ENCODE measurements at regions not wholly inside any gene's neighbourhood (a gene's known extent, or its start where the extent isn't known, plus 50 kb on each side); places are given as distances from the start of the nearest gene placed in this dataset.
"Not testable (repeated sequence)": the region's sequence is repeated elsewhere in the genome, so short reads cannot be mapped to it uniquely, and the experiment has no call there.

DNA sequence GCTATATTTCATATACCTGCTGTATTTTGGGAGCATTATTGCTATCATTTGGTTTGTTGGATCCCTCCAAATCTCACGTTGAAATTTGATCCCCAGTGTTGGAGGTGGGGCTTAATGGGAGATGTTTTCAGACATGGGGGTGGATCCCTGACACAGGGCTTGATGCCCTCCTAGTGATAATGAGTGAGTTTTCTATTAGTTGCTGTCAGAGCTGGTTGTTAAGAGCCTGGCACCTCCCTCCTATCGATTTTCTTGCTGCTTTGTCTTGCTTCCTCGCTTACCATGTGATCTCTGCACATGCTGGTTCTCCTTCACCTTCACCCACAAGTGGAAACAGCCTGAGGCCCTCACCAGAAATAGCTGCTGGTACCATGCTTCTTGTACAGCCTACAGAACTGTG lies 259.9 kb upstream of the STARD13 start:
- no peak for DNase-seq (ENCODE audit: low read depth in 3 of 3, low spot score in 2 of 3)

DNA sequence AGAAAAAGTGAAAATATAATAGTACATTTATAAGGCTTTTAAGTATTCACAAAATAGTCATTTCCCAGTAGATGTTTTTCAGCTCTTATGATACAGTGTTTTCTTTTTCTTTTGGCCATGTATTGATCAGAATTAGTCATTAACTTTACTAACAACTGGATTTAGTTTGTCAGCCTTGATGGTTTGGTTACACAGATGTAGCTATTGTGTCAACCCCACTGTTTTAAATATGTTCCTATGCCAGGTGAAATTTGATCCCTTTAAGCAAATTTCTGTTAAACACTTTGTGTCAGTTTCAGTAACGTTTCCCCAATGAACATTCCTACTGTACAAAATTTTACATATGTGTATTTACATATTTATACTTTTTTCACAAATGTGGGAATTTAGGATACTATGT lies 261.5 kb upstream of the STARD13 start:
- DNase-seq (ENCODE audit: low read depth in 3 of 3, low spot score in 2 of 3): no peak

- DNase-seq (ENCODE audit: low read depth in 3 of 3, low spot score in 2 of 3): no peak
Observed at GRCh38 chr13:33548069-33548468, 262.5 kb upstream of the STARD13 start.

DNA sequence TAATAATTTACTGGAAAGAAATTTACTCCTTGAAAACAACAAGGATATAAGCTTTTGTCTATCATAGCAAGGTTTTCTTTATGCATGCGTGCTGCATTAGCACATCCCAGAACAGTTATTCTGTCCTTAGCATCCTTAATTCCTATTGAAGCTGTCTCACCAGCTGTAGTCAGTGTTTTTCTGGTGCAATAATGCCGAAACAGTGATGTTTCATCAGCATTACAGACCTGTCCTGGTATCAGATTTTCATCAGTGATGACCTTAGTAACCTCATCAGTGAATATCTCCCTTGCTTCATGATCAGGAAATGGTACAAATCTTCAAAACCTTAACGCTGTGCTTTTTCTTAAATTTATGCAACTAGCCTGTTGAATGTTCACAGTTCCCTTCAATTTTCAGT lies 264.7 kb upstream of the STARD13 start:
- DNase-seq (ENCODE audit: low read depth in 3 of 3, low spot score in 2 of 3): no peak

GRCh38 chr13:33550885-33551284 lies 265.3 kb upstream of the STARD13 start:
- no peak for DNase-seq (ENCODE audit: low read depth in 3 of 3, low spot score in 2 of 3)

GRCh38 chr13:33554919-33555791 lies 262.8 kb upstream of the RFC3 start:
- no peak for DNase-seq (ENCODE audit: low read depth in 3 of 3, low spot score in 2 of 3)

DNA sequence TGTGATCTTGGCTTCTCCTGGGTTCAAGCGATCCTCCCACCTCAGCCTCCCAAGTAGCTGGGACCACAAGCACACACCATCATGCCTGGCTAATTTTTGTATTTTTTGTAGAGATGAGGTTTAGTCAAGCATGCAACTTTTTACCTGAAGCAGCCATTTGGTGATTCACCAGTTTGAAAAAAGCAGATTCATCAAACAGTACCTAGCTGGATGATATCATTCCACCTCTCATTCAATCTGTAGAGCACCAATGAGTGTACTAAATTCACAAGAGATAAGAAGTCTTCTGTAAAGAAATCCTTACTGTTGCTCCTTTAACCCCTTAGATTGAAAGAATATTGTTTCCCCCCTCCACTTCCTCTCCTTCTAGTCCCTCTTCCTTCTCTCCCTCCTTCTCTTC lies 261.1 kb upstream of the RFC3 start:
- no peak for DNase-seq (ENCODE audit: low read depth in 3 of 3, low spot score in 2 of 3)

- no peak for DNase-seq (ENCODE audit: low read depth in 3 of 3, low spot score in 2 of 3)
Observed at GRCh38 chr13:33560726-33561125, 257.2 kb upstream of the RFC3 start.

- no peak for DNase-seq (ENCODE audit: low read depth in 3 of 3, low spot score in 2 of 3)
Observed at GRCh38 chr13:33561627-33562026, 256.3 kb upstream of the RFC3 start.

- no peak for DNase-seq (ENCODE audit: low read depth in 3 of 3, low spot score in 2 of 3)
Observed at GRCh38 chr13:33571618-33572017, 246.3 kb upstream of the RFC3 start.

GRCh38 chr13:33572322-33572721 lies 245.6 kb upstream of the RFC3 start:
- not testable (repeated sequence) for DNase-seq (ENCODE audit: low read depth in 3 of 3, low spot score in 2 of 3)

DNA sequence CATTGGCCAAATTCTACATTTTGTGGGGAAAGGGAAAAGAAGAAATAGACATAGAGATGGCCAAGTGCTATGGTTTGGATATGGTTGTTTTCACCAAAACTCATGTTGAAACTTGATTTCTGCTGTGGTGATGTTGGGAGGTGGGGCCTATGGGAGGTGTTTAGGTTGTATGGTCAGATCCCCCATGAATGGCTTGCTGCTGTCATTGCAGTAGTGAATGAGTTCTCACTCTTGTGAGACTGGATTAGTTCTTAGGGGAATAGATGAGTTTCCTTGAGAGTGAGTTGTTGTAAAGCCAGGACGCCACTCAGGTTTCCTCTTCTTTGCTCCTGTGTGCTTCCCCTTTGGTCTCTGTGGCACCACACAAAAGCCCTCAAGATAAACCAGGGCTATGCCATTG lies 242.6 kb upstream of the RFC3 start:
- no peak for DNase-seq (ENCODE audit: low read depth in 3 of 3, low spot score in 2 of 3)

DNA sequence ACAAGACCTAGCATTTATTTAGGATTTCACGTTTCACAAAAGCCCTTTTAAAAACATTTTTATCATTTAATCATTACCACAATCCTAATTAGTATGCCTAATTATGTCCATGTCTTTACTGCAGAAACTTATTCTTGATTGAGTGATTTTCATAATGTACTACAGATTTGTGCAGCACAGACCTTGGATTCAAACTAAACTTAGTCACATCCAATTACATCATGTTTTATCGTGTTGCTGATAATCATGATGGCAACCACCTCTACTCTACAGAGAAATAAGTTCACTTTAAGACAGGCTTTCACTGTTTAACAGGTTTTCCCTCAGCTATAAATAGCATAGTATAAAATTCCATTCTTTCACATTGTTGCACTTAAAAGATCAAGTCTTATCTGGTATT lies 240.9 kb upstream of the RFC3 start:
- DNase-seq (ENCODE audit: low read depth in 3 of 3, low spot score in 2 of 3): peak in 1 of 3 donors; percentile 18

GRCh38 chr13:33578786-33579185 lies 239.2 kb upstream of the RFC3 start:
- DNase-seq (ENCODE audit: low read depth in 3 of 3, low spot score in 2 of 3): no peak

DNA sequence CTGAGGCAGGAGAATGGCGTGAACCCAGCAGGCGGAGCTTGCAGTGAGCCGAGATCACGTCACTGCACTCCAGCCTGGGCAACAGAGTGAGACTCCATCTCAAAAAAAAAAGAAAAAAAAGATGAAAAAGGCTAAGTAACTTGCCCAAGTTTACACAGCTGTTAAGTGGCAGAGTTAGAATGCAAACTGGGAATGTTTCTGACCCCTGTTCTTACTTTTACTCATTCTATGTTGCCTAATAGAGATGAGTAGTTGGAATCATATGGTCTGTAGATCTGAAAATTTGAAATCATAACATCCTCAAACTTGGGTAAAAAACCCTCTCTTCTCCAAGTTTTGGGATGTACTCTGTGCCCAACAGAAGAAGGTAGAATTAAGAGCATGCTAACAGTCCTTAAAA lies 235.8 kb upstream of the RFC3 start:
- no peak for DNase-seq (ENCODE audit: low read depth in 3 of 3, low spot score in 2 of 3)

DNA sequence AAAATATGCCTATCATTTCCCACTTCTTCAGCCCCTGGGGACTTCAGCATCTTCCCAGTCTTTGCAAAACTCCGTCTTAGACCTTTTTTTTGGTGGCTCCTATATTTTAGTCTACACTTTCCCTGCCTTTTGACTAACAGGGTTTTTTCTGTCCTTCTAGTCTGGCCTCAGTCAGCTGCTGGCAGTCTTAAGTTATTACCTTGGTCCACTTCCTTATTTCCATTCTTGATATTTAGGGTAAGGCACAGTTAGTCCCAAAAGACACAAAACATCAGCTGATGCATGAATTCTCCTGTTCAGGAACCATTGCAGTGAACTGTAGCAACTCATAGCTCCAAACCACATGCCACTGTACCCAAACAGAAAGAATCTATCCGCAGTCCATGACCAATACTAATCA lies 234.6 kb upstream of the RFC3 start:
- no peak for DNase-seq (ENCODE audit: low read depth in 3 of 3, low spot score in 2 of 3)

- DNase-seq (ENCODE audit: low read depth in 3 of 3, low spot score in 2 of 3): no peak
Observed at GRCh38 chr13:33590936-33591335, 227.0 kb upstream of the RFC3 start.

GRCh38 chr13:33606692-33607091 lies 211.3 kb upstream of the RFC3 start:
- DNase-seq (ENCODE audit: low read depth in 3 of 3, low spot score in 2 of 3): no peak

DNA sequence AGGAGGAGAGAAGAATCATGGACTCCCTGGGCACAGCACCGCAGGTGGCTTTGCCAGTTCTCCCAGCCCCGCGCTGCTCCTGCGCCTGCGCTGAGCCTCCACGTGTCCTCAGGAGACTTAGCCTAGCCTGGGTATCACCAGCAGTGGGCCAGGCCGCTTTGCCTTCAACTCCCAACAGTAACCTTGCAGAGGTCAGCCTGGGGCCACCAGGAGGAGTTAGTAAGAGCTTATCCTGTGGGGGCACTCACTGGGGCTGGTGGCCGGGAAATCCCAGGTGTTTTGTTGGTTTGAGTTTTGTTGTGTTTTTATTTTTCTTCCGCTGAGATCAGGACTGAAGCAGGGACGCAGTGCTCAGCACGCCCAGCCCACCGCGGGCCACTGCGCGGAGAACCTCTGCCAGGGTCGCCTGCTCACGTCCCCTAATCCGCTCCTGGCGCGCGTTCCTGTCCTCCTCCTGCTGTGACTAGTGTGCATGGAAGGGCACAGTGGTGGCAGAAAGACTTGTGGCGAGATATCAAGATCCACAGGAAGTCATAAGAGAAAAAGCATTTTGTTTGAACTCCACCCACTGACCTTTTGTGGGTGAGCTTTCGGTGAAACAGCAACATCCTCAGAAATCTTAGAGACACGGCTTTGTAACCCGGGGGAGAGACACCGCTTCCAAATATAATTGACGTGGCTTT lies 207.4 kb upstream of the RFC3 start:
- no peak for DNase-seq (ENCODE audit: low read depth in 3 of 3, low spot score in 2 of 3)

GRCh38 chr13:33611121-33611805 lies 206.7 kb upstream of the RFC3 start:
- DNase-seq (ENCODE audit: low read depth in 3 of 3, low spot score in 2 of 3): peak in 1 of 3 donors; percentile 67
